ENCODE measurements at regions not wholly inside any gene's neighbourhood (a gene's known extent, or its start where the extent isn't known, plus 50 kb on each side); places are given as distances from the start of the nearest gene placed in this dataset.
"Not testable (repeated sequence)": the region's sequence is repeated elsewhere in the genome, so short reads cannot be mapped to it uniquely, and the experiment has no call there.

- DNase-seq: no peak
Measured at GRCh38 chr12:73221398-73221797, 949.2 kb downstream of the TRHDE start.

GRCh38 chr12:73221836-73222235 is 949.7 kb downstream of the TRHDE start:
- DNase-seq: no peak

DNA sequence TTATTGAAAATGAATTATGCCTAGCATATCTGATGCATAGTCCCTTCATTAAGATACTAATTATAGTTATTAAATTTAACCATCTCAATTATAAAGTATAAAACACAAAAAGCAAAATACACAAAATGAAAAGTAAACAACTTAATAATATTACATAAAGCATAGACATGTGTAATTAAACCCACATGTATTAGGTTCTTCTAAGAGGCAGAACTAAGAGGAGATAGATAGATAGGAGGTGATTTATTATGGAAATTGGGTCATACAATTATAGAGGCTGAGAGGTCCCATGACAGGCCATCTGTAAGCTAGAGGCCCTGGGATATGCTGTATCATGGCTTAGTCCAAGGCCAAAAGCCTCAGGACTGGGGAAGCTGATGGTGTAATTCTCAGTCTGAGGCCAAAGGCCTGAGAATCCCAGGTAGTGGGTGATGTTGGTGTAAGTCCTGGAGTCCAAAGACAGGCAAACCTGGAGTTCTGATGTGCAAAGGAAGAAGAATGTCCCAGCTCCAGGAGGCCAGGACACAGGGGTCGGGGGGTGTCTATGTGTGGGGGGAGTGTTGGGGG is 953.3 kb downstream of the TRHDE start:
- no peak for DNase-seq

DNA sequence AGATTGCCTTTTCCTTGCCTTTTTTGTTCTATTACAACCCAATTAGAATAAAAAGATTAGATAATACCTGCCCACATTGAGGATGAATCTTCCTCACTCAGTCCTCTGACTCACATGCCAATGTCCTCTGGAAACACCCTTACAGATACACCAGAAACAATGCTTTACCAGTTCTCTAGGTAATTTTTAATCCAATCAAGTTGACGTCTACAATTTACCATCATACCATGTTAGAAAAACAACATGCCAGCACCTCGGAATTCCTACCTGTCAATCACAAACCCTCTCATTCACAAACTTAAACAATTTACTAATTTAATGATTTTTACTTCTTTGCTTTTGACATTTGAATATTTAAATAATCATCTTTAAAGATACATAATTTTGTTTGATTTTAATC is 953.8 kb downstream of the TRHDE start:
- DNase-seq: no peak

DNA sequence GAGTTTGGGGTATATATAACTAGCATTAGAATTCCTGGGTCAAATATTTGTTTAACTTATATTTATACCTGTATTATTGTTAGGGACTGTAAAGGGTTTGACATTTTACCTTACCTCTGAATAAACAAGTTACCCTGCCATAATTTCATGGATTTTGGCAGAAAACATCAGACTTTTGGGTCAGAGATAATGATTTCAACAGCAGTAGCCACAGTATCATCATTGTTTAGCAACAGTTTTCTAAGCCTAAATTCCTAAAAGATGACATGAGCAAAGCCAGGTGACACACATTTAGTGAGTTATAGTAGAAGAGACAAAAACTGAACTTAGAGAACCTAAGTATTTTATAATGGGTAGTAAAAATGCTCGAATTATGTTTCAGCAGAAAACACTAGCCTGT is 954.4 kb downstream of the TRHDE start:
- DNase-seq: no peak

DNA sequence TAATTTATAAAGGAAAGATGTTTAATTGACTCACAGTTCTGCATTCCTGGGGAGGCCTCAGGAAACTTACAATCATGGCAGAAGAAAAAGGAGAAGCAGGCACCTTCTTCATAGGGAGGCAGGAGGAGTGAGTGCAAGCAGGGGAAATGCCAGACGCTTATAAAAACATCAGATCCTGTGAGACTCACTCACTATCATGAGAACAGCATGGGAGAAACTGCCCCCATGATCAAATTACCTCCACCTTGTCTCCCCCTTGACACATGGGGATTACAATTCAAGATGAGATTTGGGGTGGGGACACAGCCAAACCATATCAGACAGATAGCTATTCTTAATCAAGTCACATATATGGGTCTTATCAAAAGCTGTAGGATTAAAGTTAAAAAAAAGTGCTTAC is 956.7 kb downstream of the TRHDE start:
- DNase-seq: not testable (repeated sequence)

GRCh38 chr12:73235387-73235786 is 963.2 kb downstream of the TRHDE start:
- no peak for DNase-seq

DNA sequence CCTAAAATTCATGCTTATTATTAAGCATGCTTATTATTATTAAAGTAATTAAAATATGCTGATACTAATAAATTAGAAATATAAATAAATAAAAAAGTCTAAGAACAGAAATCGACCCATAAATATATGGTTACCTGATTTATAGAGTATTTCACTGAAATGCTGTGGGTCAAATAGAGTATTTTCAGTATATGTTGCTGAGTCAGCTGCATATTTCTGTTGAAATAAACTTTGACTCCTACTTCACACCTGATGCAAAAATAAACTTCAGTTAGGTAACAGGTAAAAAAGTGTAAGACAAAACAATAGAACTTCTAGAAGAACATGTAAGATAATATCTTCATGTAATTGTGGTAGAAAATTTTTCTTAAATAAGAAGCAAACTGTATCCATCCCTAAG is 967.9 kb downstream of the TRHDE start:
- DNase-seq: no peak

- no peak for DNase-seq
Measured at GRCh38 chr12:73262788-73263381, 990.7 kb downstream of the TRHDE start.

DNA sequence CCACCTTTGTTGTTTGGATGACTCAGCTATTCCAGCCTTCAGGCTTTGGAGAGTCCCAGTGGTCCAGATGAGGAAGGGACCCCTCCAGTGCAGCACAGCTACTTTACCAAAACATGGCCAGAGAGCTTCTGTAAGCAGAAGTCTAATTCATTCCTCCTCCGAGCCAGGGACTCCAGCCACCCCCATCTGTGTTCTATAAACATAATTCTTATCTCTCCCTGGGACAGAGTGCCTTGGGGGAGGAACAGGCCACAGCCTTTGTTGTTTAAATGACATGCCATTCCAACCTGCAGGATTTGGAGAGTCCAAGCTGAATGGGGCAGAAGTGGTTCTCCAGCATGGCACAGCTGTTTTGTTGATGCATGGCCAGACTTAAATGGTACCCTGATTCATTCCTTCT is 994.0 kb downstream of the TRHDE start:
- DNase-seq: no peak

DNA sequence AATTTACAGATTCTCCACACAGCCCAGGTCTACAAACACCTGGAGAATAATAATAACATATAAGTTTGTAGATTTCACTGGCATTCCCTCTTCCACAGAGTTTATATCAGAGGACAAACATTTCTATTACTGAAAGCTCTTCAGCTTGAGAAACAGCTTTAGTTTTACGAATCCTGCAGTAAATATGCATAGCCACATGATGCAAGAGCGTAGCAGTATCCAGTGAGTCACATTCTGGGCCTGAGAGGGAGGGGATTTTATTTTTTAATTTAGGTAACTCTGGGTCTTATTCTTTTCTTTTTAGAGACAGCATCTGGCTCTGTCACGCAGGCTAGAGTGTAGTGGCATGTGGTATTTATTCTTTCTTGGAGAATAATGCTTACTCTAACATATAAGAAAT is 1002.8 kb downstream of the TRHDE start:
- DNase-seq: no peak

DNA sequence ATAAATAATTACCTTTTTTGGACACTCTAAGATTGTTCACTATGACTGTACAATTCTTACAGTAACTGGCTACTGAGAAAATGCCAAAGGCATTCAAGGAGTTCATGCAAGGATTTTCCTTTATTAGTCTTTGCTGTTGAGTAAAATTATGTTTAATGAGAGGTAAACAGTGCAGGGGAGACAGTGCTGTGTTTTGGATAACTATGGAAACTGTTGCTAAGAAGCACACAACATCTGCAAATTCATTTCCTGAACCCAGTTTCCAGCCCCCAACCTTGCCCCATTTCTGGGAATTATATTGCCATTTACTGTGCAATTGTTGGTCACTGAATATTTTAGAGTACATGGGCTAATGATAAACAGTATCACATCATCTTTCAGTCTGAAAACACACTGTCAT is 1005.8 kb downstream of the TRHDE start:
- DNase-seq: no peak

DNA sequence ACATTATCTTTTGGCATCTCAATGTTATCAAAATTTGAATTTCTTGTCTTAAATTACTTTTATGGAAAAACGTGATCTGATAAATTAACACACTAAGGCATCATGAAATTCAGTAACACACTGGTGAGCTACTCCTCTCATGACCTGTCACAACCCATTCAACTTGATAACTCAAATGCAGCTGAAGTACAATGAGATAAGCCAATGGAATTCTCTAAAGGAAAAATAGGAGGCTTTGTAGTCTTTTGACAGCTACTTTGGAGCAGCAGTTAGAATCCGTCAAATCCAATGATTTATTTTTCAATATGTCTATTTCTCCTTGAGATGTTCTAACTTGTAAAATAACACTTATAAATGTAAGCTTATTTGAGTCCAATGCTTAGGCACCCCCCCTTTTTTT is 1029.4 kb downstream of the TRHDE start:
- DNase-seq: no peak

GRCh38 chr12:73307260-73307659 is 1035.1 kb downstream of the TRHDE start:
- DNase-seq: no peak

DNA sequence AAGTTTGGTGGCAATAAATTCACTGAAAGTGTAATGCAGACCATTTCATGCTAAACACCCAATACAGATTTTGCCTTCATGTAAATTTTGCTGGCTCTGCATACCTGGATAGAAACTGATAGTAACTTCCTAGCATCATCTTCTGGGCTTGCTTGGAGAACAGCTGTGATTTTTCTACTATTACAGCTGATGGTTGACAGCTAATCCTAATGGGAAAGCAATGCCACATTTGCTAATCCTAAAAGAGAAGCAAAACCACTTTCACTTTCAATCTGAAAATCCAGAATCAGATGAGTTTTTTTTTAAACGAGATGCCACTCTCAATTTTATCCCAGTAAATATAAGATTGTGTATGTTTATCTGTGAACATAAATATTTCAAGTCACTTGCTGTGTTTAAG is 1035.9 kb downstream of the TRHDE start:
- DNase-seq: no peak

DNA sequence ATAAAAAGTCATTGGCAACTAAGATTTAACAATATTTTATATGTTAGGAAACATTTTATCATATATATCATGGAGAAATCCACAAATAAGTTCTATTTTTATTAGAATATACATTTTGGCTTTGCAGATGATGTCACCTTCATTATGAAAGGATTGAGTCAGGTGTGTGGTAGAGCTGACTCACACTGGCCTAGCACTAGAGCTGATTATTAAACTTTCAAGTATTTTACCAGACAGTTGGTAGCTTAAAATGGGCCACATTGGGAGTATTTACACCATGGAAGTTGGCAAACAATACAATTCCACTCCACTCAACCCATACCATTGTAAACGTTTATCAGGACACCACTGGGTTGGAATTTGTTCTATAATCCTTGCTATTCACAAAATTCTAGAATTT is 1036.6 kb downstream of the TRHDE start:
- DNase-seq: no peak

DNA sequence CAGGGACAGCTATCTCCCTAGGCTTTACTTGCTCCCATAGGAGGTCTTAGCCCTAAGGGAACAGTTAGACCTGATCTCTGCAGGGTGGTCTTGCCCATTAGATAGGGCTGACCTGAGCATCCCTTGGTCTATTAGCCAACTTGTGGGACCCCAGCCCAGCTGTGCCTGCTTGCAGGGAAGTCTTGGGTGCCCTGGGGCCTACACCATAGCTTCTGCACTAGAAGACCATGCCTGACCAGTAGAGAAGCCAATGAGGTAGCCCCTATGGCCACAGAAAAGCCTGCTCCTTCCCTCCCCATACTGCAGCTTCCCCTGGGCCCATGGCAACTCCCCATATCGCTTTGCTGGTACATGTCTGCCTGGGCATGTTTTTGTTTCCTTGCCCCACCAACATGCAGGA is 1049.1 kb downstream of the TRHDE start:
- no peak for DNase-seq

GRCh38 chr12:73321776-73322175 is 1049.6 kb downstream of the TRHDE start:
- DNase-seq: no peak

GRCh38 chr12:73330584-73331351 is 1058.6 kb downstream of the TRHDE start:
- DNase-seq: no peak

DNA sequence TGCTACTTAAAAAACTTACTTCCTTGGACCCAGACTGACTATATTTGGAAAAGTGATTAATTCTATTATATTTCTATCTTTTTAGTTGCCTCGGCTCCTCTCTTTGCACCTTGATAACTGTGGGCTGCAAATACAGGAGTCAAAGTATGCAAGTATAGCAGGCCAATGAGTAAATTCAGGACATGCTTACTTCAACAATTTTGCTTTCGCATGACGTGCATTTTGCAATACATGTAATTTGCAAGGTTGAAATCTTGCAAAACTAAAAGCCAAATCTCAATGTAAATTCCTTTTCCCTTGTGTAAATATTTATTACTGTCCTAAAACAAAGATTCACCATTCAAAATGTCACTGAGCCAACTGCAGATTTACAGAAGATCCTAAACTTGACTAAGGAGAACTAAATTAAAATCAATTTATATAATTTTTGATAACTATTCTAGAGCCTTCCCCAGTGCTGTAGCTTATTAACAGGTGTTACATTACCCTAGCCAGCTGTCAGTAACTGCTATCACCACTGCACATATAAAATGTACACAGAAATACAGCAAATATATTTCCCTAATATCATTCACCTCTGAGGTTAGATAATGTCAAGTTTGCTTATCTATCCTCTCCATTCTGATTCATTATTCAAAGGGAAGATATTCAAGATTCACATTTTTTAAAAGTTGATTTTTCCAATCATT is 1069.5 kb downstream of the TRHDE start:
- DNase-seq: no peak

- DNase-seq: no peak
Measured at GRCh38 chr12:73342733-73343132, 1070.6 kb downstream of the TRHDE start.

- DNase-seq: no peak
Measured at GRCh38 chr12:73352826-73353225, 1080.7 kb downstream of the TRHDE start.

GRCh38 chr12:73361156-73361863 is 1089.1 kb downstream of the TRHDE start:
- DNase-seq: no peak

Data from NCI-H510A (cell line).